PC-9 (cell line): ENCODE measurements at regions not wholly inside any gene's neighbourhood (a gene's known extent, or its start where the extent isn't known, plus 50 kb on each side); places are given as distances from the start of the nearest gene placed in this dataset.

ENCODE experiments used
- BruUV-seq: library from RNA; stranded (reverse); fragments of 400-500 nt; replicated peaks from 2 replicates; lab custom pipeline; 2021; lab: Mats Ljungman, UMichigan
- CTCF ChIA-PET: fragments of 300-600 bp; sonication (Branson Sonifier 250); formaldehyde crosslinking; loops from one replicate; lab custom pipeline; 2022; ENCODE audit warnings: antibody characterized with exemption; lab: Charles Lee
- POLR2A ChIA-PET: fragments of 300-600 bp; sonication (Branson Sonifier 250); formaldehyde crosslinking; loops from one replicate; lab custom pipeline; 2022; ENCODE audit warnings: antibody characterized with exemption; ENCODE audit not compliant: unreplicated experiment; lab: Charles Lee
- DNase-seq, 2 experiments: peaks; one replicate each; pipeline versions ENCODE4 v3.0.0 to v3.0.0-alpha.2; 2015 to 2022; ENCODE audit warnings: mixed read lengths in 1 of 2
- H2AFZ ChIP-seq: fragments of 200-600 bp; sonication (generic); 2 replicates; pipeline ENCODE4 v1.8.1; 2017; ENCODE audit warnings: antibody characterized with exemption
- H3F3A ChIP-seq: fragments of 200-600 bp; sonication (generic); 2 replicates; pipeline ENCODE4 v1.8.1; 2017; ENCODE audit warnings: antibody characterized with exemption, mild to moderate bottlenecking, low read depth; ENCODE audit not compliant: insufficient read depth
- H3K27ac ChIP-seq: fragments of 200-600 bp; sonication (generic); 2 replicates; pipeline ENCODE4 v1.6.1; 2016; ENCODE audit warnings: mixed run types
- H3K27me3 ChIP-seq: fragments of 200-600 bp; sonication (generic); 2 replicates; pipeline ENCODE4 v1.6.1; 2016; ENCODE audit warnings: low read depth, mixed run types; ENCODE audit not compliant: insufficient read depth
- H3K36me3 ChIP-seq: fragments of 200-600 bp; sonication (generic); 2 replicates; pipeline ENCODE4 v1.6.1; 2016; ENCODE audit warnings: low read depth, mixed run types
- H3K4me1 ChIP-seq: fragments of 200-600 bp; sonication (generic); replicated peaks from 2 replicates; pipeline ENCODE4 v1.6.1; 2016; ENCODE audit warnings: mixed run types; ENCODE audit not compliant: insufficient read depth
- H3K4me2 ChIP-seq: fragments of 200-600 bp; sonication (generic); 2 replicates; pipeline ENCODE4 v1.6.1; 2017; ENCODE audit warnings: mixed run types
- H3K4me3 ChIP-seq: fragments of 200-600 bp; sonication (generic); 2 replicates; pipeline ENCODE4 v1.6.1; 2016; ENCODE audit warnings: mixed run types
- H3K79me2 ChIP-seq: fragments of 200-600 bp; sonication (generic); 2 replicates; pipeline ENCODE4 v1.6.1; 2017; ENCODE audit warnings: low read depth, mixed run types
- H3K9me2 ChIP-seq: fragments of 200-600 bp; sonication (generic); 2 replicates; pipeline ENCODE4 v1.8.1; 2017; ENCODE audit warnings: mild to moderate bottlenecking; ENCODE audit not compliant: insufficient read depth
- H3K9me3 ChIP-seq: fragments of 200-600 bp; sonication (generic); 2 replicates; pipeline ENCODE4 v1.8.1; 2016; ENCODE audit warnings: low read depth; ENCODE audit not compliant: insufficient read depth
- H4K20me1 ChIP-seq: fragments of 200-600 bp; sonication (generic); 2 replicates; pipeline ENCODE4 v1.8.1; 2017; ENCODE audit not compliant: insufficient read depth
- CTCF ChIP-seq: fragments of 200-600 bp; sonication (generic); conservative IDR thresholded peaks from 2 replicates; pipeline ENCODE4 v1.6.1; 2017; ENCODE audit warnings: mixed run types, antibody characterized with exemption, mild to moderate bottlenecking, moderate library complexity
- EZH2 ChIP-seq: fragments of 200-600 bp; sonication (generic); IDR thresholded peaks from 2 replicates; pipeline ENCODE4 v1.8.0; 2017; ENCODE audit warnings: antibody characterized with exemption, low read depth
- intact Hi-C: fragments of 100-400 bp; cut with micrococcal nuclease; formaldehyde crosslinking; loops from one replicate; pipeline ENCODE4 v1.10.0; 2022; ENCODE audit not compliant: unreplicated experiment

- intact Hi-C loops: no loop called here
- no TSS peak for BruUV-seq
- no peak overlapping the region for H3K4me3 ChIP-seq
- TF ChIP-seq EZH2: no peak
- no peak for TF ChIP-seq CTCF
- CTCF ChIA-PET: no interaction called here
- H4K20me1 ChIP-seq: no peaks in the 10 kb centered on the region
- no peak overlapping the region for H3K4me2 ChIP-seq
- no peaks in the 10 kb centered on the region for H3K9me2 ChIP-seq
- POLR2A ChIA-PET: no interaction called here
- H2AFZ ChIP-seq: no peak overlapping the region
- H3K9me3 ChIP-seq: no peaks in the 10 kb centered on the region; the same call in 1 of the 2 replicates
- H3K27me3 ChIP-seq: peaks cover 74% of the 10 kb centered on the region
- DNase-seq: no peak
- H3K79me2 ChIP-seq: no peaks in the 10 kb centered on the region
- no peaks in the 10 kb centered on the region for H3K36me3 ChIP-seq
- no peaks in the 10 kb centered on the region for H3F3A ChIP-seq
- no peaks in the 10 kb centered on the region for H3K4me1 ChIP-seq
- no peak overlapping the region for H3K27ac ChIP-seq
Observed at GRCh38 chr19:13670846-13671245, 93.5 kb upstream of the MRI1 start.

- Histone ChIP-seq H3K9me2 (no peaks in the 10 kb centered on the region), H3K4me3 (no peak overlapping the region), H3K27ac (no peak overlapping the region), H3K79me2 (no peaks in the 10 kb centered on the region), H3K4me1 (no peaks in the 10 kb centered on the region), H3K9me3 (no peaks in the 10 kb centered on the region; the same call in 1 of the 2 replicates), H2AFZ (no peak overlapping the region), H3K36me3 (no peaks in the 10 kb centered on the region), H3F3A (no peaks in the 10 kb centered on the region), H3K27me3 (peaks cover 65% of the 10 kb centered on the region), H3K4me2 (no peak overlapping the region), H4K20me1 (no peaks in the 10 kb centered on the region)
- DNase-seq: no peak
- intact Hi-C loops: no loop called here
- BruUV-seq: no TSS peak
- ChIA-PET CTCF (no interaction called here), POLR2A (interaction anchor here (0.6 kb wide), 1 partner anchor 1963 kb away, joined by 6 read pairs; no protein-coding TSS in a partner anchor)
- TF ChIP-seq CTCF: no peak
- no peak for TF ChIP-seq EZH2
Observed at GRCh38 chr19:13669780-13670355, 94.5 kb upstream of the MRI1 start.

GRCh38 chr19:13668964-13669363 is 95.4 kb upstream of the MRI1 start:
- ChIA-PET CTCF (no interaction called here), POLR2A (interaction anchor here (0.6 kb wide), 1 partner anchor 1964 kb away, joined by 6 read pairs; no protein-coding TSS in a partner anchor)
- Histone ChIP-seq H3K9me2 (no peaks in the 10 kb centered on the region), H3K4me2 (no peak overlapping the region), H3K9me3 (no peaks in the 10 kb centered on the region; the same call in 1 of the 2 replicates), H2AFZ (no peak overlapping the region), H3F3A (no peaks in the 10 kb centered on the region), H3K79me2 (no peaks in the 10 kb centered on the region), H3K4me1 (no peaks in the 10 kb centered on the region), H3K27me3 (peaks cover 65% of the 10 kb centered on the region), H4K20me1 (no peaks in the 10 kb centered on the region), H3K27ac (no peak overlapping the region), H3K36me3 (no peaks in the 10 kb centered on the region), H3K4me3 (no peak overlapping the region)
- DNase-seq: no peak
- BruUV-seq: no TSS peak
- intact Hi-C loops: no loop called here
- TF ChIP-seq CTCF (no peak), EZH2 (no peak)
